HG03342 (cell line): ENCODE measurements at regions not wholly inside any gene's neighbourhood (a gene's known extent, or its start where the extent isn't known, plus 50 kb on each side); places are given as distances from the start of the nearest gene placed in this dataset.

ENCODE experiments used
- ATAC-seq: cut with Tn5 transposase; IDR thresholded peaks from one replicate; pipeline ENCODE4 v1.9.1; 2021; ENCODE audit warnings: mild to moderate bottlenecking, moderate library complexity; ENCODE audit not compliant: unreplicated experiment

- no peak for ATAC-seq
Observed at GRCh38 chr6:9623228-9623832, 791.5 kb downstream of the TFAP2A start.

- no peak for ATAC-seq
Observed at GRCh38 chr6:9621276-9621675, 793.6 kb downstream of the TFAP2A start.

- no peak for ATAC-seq
Observed at GRCh38 chr6:9620687-9621086, 794.2 kb downstream of the TFAP2A start.

GRCh38 chr6:9620263-9620662 lies 794.6 kb downstream of the TFAP2A start:
- ATAC-seq: no peak

- ATAC-seq: no peak
Observed at GRCh38 chr6:9614778-9615177, 800.1 kb downstream of the TFAP2A start.

GRCh38 chr6:9612489-9612888 lies 802.4 kb downstream of the TFAP2A start:
- ATAC-seq: no peak

- no peak for ATAC-seq
Observed at GRCh38 chr6:9610620-9611415, 804.1 kb downstream of the TFAP2A start.

GRCh38 chr6:9606435-9607134 lies 808.3 kb downstream of the TFAP2A start:
- no peak for ATAC-seq

- no peak for ATAC-seq
Observed at GRCh38 chr6:9594746-9595145, 820.1 kb downstream of the TFAP2A start.

GRCh38 chr6:9593554-9593953 lies 821.3 kb downstream of the TFAP2A start:
- no peak for ATAC-seq

GRCh38 chr6:9583753-9584352 lies 831.0 kb downstream of the TFAP2A start:
- no peak for ATAC-seq

GRCh38 chr6:9581155-9581554 lies 833.7 kb downstream of the TFAP2A start:
- ATAC-seq: no peak

GRCh38 chr6:9576521-9576920 lies 838.4 kb downstream of the TFAP2A start:
- no peak for ATAC-seq

- ATAC-seq: no peak
Observed at GRCh38 chr6:9566096-9566495, 848.8 kb downstream of the TFAP2A start.

GRCh38 chr6:9564021-9564420 lies 850.9 kb downstream of the TFAP2A start:
- no peak for ATAC-seq

GRCh38 chr6:9563568-9563967 lies 851.3 kb downstream of the TFAP2A start:
- ATAC-seq: no peak

GRCh38 chr6:9554806-9555205 lies 860.1 kb downstream of the TFAP2A start:
- no peak for ATAC-seq

GRCh38 chr6:9554323-9554722 lies 860.6 kb downstream of the TFAP2A start:
- no peak for ATAC-seq

GRCh38 chr6:9553002-9553401 lies 861.9 kb downstream of the TFAP2A start:
- no peak for ATAC-seq

GRCh38 chr6:9543649-9544048 lies 871.2 kb downstream of the TFAP2A start:
- ATAC-seq: no peak

GRCh38 chr6:9540534-9541126 lies 874.2 kb downstream of the TFAP2A start:
- ATAC-seq: peak; percentile 78
